ENCODE measurements at regions not wholly inside any gene's neighbourhood (a gene's known extent, or its start where the extent isn't known, plus 50 kb on each side); places are given as distances from the start of the nearest gene placed in this dataset.

DNA sequence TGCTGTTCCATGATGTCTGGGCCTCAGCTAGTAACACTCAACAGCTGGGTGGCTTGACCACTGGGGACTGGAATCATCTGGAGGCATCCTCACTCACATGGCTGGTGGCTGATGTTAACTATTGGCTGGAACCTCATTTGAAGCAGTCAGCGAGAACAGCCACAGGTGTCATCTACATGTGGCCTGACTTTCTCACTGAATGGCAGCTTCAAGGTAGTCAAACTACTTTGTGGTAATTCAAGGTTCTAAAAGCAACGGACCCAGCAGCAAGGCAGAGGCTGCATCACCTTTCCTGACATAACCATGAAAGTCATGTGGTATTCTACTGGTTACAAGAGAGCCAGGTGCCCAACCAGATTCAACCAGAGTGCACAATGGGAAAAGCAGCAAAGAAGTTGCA is 115.9 kb upstream of the DST start:
- H3K9me2 ChIP-seq (replicated peaks; ENCODE audit: insufficient read depth) = no peaks in the 10 kb centered on the region
- H4K20me1 ChIP-seq (ENCODE audit: insufficient read depth, poor library complexity, severe bottlenecking) = no peaks in the 10 kb centered on the region
- no peak overlapping the region for H3K4me2 ChIP-seq
- no peak overlapping the region for H3K4me3 ChIP-seq
- H3K4me1 ChIP-seq (ENCODE audit: insufficient read depth) = peaks cover 23% of the 10 kb centered on the region
- DNase-seq (ENCODE audit: low spot score) = no peak
- no peaks in the 10 kb centered on the region for H3K36me3 ChIP-seq (replicated peaks; ENCODE audit: insufficient read depth, low read depth)
- WGBS (ENCODE audit: low lambda C conversion rate, missing lambda C conversion rate) = 96% methylated on average over 2 of the region's 2 CpGs
- TF ChIP-seq, protein P1, sequence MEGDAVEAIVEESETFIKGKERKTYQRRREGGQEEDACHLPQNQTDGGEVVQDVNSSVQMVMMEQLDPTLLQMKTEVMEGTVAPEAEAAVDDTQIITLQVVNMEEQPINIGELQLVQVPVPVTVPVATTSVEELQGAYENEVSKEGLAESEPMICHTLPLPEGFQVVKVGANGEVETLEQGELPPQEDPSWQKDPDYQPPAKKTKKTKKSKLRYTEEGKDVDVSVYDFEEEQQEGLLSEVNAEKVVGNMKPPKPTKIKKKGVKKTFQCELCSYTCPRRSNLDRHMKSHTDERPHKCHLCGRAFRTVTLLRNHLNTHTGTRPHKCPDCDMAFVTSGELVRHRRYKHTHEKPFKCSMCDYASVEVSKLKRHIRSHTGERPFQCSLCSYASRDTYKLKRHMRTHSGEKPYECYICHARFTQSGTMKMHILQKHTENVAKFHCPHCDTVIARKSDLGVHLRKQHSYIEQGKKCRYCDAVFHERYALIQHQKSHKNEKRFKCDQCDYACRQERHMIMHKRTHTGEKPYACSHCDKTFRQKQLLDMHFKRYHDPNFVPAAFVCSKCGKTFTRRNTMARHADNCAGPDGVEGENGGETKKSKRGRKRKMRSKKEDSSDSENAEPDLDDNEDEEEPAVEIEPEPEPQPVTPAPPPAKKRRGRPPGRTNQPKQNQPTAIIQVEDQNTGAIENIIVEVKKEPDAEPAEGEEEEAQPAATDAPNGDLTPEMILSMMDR (IDR thresholded peaks at IDR 0.05; ENCODE audit: poor library complexity) = no peak
- TF ChIP-seq EZH2phosphoT487 (IDR thresholded peaks at IDR 0.05; ENCODE audit: low read depth, severe bottlenecking, unreplicated experiment) (no peak), EZH2 (IDR thresholded peaks at IDR 0.05; ENCODE audit: borderline replicate concordance) (no peak)
- H3K27me3 ChIP-seq = no peaks in the 10 kb centered on the region
- H2AFZ ChIP-seq = no peak overlapping the region
- peak overlapping the region; percentile 67 for H3K27ac ChIP-seq
- peaks cover 76% of the 10 kb centered on the region for H3K79me2 ChIP-seq
- H3K9me3 ChIP-seq (ENCODE audit: low read depth) = no peaks in the 10 kb centered on the region

DNA sequence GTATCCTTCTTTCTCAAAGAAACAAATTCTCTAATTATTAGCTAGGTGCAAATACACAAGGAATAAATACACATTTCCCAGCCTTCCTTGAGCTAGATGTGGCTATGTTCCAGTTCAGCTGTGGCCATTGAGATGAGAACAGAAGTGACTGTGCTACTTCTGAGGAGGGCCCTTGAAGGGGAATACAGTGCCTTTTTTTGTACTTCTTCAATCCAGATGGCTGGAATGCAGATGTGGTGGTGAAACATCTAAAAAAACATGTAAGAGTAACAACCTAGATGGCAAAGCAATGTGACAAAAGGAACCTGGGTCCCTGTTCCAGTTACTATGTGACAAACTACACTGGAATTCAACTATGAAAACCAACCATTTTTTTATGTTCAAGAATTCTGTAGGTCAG is 115.4 kb upstream of the DST start:
- Histone ChIP-seq H3K79me2 (peaks cover 78% of the 10 kb centered on the region), H2AFZ (no peak overlapping the region), H3K27me3 (no peaks in the 10 kb centered on the region), H3K27ac (peak overlapping the region; percentile 67), H3K9me3 (ENCODE audit: low read depth) (no peaks in the 10 kb centered on the region), H3K4me1 (ENCODE audit: insufficient read depth) (peaks cover 23% of the 10 kb centered on the region), H3K9me2 (replicated peaks; ENCODE audit: insufficient read depth) (no peaks in the 10 kb centered on the region), H3K4me2 (no peak overlapping the region), H3K36me3 (replicated peaks; ENCODE audit: insufficient read depth, low read depth) (no peaks in the 10 kb centered on the region), H4K20me1 (ENCODE audit: insufficient read depth, poor library complexity, severe bottlenecking) (no peaks in the 10 kb centered on the region), H3K4me3 (no peak overlapping the region)
- DNase-seq (ENCODE audit: low spot score) = no peak
- TF ChIP-seq, protein P1 (IDR thresholded peaks at IDR 0.05; ENCODE audit: poor library complexity) = no peak
- TF ChIP-seq EZH2phosphoT487 (IDR thresholded peaks at IDR 0.05; ENCODE audit: low read depth, severe bottlenecking, unreplicated experiment) (no peak), EZH2 (IDR thresholded peaks at IDR 0.05; ENCODE audit: borderline replicate concordance) (no peak)

- H4K20me1 ChIP-seq (ENCODE audit: insufficient read depth, poor library complexity, severe bottlenecking) = no peaks in the 10 kb centered on the region
- no peak for TF ChIP-seq EZH2 (IDR thresholded peaks at IDR 0.05; ENCODE audit: borderline replicate concordance)
- TF ChIP-seq, protein P1 (IDR thresholded peaks at IDR 0.05; ENCODE audit: poor library complexity) = peak; percentile 57
- no peak for TF ChIP-seq EZH2phosphoT487 (IDR thresholded peaks at IDR 0.05; ENCODE audit: low read depth, severe bottlenecking, unreplicated experiment)
- H3K9me2 ChIP-seq (replicated peaks; ENCODE audit: insufficient read depth) = no peaks in the 10 kb centered on the region
- no peaks in the 10 kb centered on the region for H3K9me3 ChIP-seq (ENCODE audit: low read depth)
- 48% methylated on average over 1 of the region's 1 CpG for WGBS (ENCODE audit: low lambda C conversion rate, missing lambda C conversion rate)
- DNase-seq (ENCODE audit: low spot score) = peak; percentile 67
- no peak overlapping the region for H3K4me3 ChIP-seq
- H3K27ac ChIP-seq = peak overlapping the region; percentile 67
- peak overlapping the region; percentile 24 for H3K4me2 ChIP-seq
- H3K4me1 ChIP-seq (ENCODE audit: insufficient read depth) = peaks cover 23% of the 10 kb centered on the region
- no peaks in the 10 kb centered on the region for H3K36me3 ChIP-seq (replicated peaks; ENCODE audit: insufficient read depth, low read depth)
- H2AFZ ChIP-seq = no peak overlapping the region
- H3K79me2 ChIP-seq = peaks cover 75% of the 10 kb centered on the region
- no peaks in the 10 kb centered on the region for H3K27me3 ChIP-seq
Observed at GRCh38 chr6:56757588-56757984, 114.9 kb upstream of the DST start.
